HG02884 (cell line): ENCODE measurements at regions not wholly inside any gene's neighbourhood (a gene's known extent, or its start where the extent isn't known, plus 50 kb on each side); places are given as distances from the start of the nearest gene placed in this dataset.

Experiments
- ATAC-seq: cut with Tn5 transposase; IDR thresholded peaks from one replicate; pipeline ENCODE4 v1.9.1; 2021; ENCODE audit warnings: mild to moderate bottlenecking, moderate library complexity; ENCODE audit not compliant: unreplicated experiment

DNA sequence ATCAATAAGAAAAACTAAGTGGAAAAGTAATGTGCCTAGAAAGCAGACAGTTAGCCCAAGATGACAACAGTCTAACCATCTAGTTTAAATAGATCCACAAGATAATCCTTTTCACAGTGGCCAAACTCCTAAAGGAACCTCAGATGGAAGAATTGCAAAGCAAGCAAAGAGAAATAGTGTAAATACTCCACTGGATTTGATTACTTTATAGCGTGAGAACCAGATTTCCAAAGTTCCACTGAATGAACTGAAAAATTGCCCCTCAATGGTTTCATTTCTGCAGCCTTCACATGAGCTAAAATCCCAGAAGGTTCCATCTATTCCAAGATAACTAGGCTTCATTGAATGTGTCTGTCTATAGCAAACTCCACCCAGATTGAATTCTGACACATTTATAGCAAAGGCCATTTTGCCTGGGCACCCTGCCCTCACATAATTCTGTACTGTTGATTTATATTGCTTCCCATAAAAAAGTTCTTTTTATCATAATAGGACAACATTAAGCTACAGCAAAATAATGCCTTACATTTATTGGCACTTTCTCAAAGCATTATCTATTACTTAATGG is 129.7 kb upstream of the THBS1 start:
- no peak for ATAC-seq

- no peak for ATAC-seq
Observed at GRCh38 chr15:39451871-39452270, 129.0 kb upstream of the THBS1 start.

- peak; percentile 89 for ATAC-seq
Observed at GRCh38 chr15:39453620-39454019, 127.3 kb upstream of the THBS1 start.

GRCh38 chr15:39454189-39454986 is 126.5 kb upstream of the THBS1 start:
- ATAC-seq = no peak

DNA sequence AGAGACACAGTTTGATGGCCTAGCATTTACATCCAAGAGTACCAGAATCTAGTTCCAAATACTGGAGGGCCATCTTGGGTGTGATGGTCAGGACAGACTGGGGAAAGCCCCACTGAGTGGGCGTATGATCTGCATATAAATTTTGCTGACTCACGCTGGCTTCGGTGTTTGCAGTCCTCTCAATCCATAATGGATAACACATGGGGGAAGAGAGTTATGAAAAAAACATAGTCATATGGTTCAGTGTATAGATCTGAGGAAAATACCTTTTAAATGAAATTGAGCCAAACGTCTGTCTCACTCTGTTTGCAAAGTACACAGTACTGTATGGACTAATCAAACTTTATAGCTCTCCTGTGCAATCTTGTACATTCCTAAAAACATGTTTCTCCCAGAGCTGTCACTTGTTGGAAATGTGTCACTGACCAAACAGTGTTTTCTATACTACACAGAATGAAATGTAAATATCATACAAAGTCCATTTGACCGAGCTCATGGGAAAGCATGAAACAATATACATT is 125.3 kb upstream of the THBS1 start:
- ATAC-seq = no peak

GRCh38 chr15:39456159-39456558 is 124.7 kb upstream of the THBS1 start:
- ATAC-seq = no peak

DNA sequence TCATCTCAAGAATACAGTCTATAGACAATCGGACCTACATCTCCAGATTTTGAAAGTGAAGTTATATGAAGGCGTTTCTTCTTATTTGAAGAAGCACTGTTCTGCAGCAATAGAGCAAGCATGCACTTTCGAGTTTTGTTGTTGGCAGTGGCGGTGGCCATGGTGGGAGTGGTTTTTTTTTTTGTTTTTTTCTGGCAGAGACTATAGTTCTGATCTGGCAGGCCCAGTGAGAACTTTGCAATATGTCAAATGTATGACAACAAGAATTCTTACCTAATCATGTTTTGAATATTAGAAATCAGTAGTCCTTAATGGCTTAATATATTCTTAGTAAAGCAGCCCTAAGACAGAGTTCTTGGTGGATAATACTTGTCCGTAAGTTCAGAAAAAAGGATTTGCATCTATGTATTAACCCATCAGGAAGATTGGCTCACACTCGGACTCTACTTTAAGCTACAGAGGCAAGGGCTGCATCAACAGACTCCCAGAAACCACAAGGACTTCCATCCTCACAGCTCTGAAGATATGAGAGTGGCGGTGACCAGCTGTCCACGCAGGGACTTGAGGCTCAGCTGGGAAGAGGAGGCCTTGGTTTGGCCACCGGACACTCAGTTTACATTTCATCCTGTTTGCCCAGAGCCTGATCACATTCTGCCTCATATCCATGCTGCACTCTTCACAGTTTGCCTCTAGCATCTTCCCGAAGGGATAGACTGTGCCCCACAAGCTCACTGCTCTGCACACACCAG is 124.1 kb upstream of the THBS1 start:
- ATAC-seq = no peak

- no peak for ATAC-seq
Observed at GRCh38 chr15:39458131-39458530, 122.7 kb upstream of the THBS1 start.

- ATAC-seq = no peak
Observed at GRCh38 chr15:39459548-39459947, 121.3 kb upstream of the THBS1 start.

GRCh38 chr15:39460748-39461147 is 120.1 kb upstream of the THBS1 start:
- ATAC-seq = no peak

DNA sequence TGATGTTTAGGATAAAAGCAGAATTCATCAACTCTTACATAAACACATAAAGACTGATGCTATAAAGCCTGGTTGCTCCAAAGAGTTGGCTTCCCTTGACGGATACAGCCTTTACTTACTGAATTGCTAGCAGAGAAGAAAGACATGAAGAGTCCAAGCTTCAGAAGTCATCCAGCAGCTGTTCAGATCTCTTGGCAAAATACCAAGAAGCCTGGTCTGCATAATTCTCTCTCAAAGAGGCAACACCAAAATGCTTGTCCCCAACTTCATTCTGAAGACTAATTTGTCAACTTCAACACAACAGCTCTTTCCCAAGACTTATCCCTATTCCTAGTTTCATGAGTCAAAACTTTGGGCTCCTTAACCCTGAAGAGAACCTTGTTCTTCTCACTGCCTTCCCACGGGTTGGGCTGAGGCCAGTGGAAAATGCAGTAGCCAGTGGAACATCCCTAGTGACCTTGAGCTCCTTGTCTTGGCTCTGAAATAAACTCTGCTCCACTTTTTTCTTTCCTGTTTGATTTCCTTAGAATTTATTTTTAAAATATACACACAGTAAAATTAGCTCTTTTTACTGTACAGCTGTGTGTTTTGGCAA is 119.2 kb upstream of the THBS1 start:
- ATAC-seq = no peak

DNA sequence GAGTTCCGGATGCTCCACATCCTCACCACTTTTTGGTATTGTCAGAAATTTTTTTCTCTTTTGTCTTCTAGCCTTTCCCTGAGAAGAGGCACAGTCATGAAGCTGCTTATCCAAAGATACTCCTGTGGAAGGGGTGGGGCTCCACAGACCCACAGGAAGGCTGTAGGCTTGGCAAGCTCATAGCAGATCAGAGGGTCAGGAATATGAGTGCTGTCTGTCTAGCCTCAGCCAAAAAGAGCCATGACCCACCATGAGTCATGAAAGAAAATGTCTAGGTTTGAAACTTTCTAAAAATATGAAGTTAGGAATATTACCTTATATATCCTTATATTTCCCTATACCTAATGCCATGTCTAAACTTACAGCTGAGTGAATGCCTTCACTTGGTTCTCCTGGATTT is 118.2 kb upstream of the THBS1 start:
- ATAC-seq = no peak

GRCh38 chr15:39465843-39466749 is 114.8 kb upstream of the THBS1 start:
- ATAC-seq = no peak

- ATAC-seq = no peak
Observed at GRCh38 chr15:39466750-39467105, 114.2 kb upstream of the THBS1 start.

- ATAC-seq = no peak
Observed at GRCh38 chr15:39468331-39468730, 112.5 kb upstream of the THBS1 start.

DNA sequence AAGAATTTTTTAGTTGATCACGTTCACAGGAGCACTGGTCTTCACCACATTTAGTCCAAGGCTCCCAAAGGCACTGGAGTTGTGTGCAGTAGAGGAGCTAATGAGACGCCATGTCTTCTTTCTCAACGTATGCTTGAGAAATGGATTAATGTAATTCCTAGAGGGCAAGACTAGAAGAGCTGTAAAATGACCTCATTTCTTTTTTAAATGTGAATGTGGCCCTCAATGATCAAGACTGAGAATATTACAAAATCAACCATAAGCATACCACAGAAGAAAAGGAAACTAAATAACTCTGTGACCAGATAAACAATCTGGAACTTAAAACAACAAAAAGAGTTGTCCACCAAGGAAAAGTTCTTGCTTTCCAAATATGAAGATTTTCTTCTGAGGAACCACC is 112.1 kb upstream of the THBS1 start:
- no peak for ATAC-seq

- no peak for ATAC-seq
Observed at GRCh38 chr15:39471785-39472574, 108.9 kb upstream of the THBS1 start.

DNA sequence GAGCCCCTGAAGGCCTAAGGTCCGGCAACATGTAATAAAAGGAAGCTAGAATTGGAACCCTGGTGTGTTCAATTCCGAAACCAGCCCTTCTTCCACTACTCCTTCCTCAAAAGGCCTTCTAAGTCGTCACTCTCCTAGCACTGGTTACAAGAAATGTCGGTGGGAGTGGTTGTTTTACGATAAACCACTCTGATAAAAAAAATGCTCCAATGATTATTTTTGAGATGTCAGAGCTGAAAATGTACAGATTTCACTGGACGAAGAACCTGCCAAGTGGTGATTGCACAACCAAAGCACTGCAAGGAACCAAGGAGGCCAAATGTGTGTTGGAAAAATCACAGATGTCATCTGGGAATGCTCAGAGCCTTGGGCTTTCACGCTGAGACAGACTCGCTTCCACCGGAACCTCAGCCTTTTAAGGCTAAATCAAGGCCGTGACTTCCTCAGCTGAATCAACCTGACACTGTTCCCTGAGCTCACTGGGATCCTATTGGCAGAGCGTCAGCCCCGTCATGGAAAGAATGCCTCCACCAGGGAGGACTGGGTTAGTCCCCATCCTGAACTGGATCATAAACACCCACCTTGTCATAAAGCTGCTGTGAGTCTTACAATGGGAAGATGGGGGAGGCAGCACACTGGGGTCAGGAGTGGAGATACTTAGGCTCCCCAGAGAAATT is 108.1 kb upstream of the THBS1 start:
- no peak for ATAC-seq

GRCh38 chr15:39473298-39473947 is 107.5 kb upstream of the THBS1 start:
- ATAC-seq = no peak
